Stomach (tissue), 8 donors: ENCODE measurements at regions not wholly inside any gene's neighbourhood (a gene's known extent, or its start where the extent isn't known, plus 50 kb on each side); places are given as distances from the start of the nearest gene placed in this dataset.

Source experiments
- DNase-seq, 2 donors: peaks; one replicate each; pipeline versions ENCODE4 v3.0.0 to v3.0.0-alpha.2; 2013 to 2019
- H3K27ac ChIP-seq, 5 donors: fragments of 200-600 bp in 4 of 5; sonication (generic) in 4 of 5; one replicate each; pipeline ENCODE4 v1.5.1; 2013 to 2019; ENCODE audit warnings: mild to moderate bottlenecking in 1 of 5, moderate library complexity in 1 of 5
- H3K27me3 ChIP-seq, 3 donors: fragments of 200-600 bp; sonication (generic); one replicate each; pipeline ENCODE4 v1.5.1; 2017 to 2019; ENCODE audit warnings: mixed run types in 1 of 3
- H3K36me3 ChIP-seq, 4 donors: fragments of 200-600 bp; sonication (generic); 1 replicate in 3 of 4; 2 replicates in 1 of 4; pipeline ENCODE4 v1.5.1; 2016 to 2019
- H3K4me1 ChIP-seq, 4 donors: fragments of 200-600 bp; sonication (generic); one replicate each; pipeline ENCODE4 v1.5.1; 2016 to 2019
- H3K4me3 ChIP-seq, 4 donors: fragments of 200-600 bp; sonication (generic) in 3 of 4; one replicate each; pipeline ENCODE4 v1.5.1; 2016 to 2019; ENCODE audit warnings: mild to moderate bottlenecking in 1 of 4
- H3K9me3 ChIP-seq, 4 donors: fragments of 200-600 bp; sonication (generic); one replicate each; pipeline ENCODE4 v1.5.1; 2016 to 2019
- CTCF ChIP-seq, 7 experiments: fragments of 450-650 bp in 4 of 7; fragments of 200-600 bp in 3 of 7; sonication (generic) in 3 of 7; IDR thresholded peaks; one replicate each; pipeline ENCODE4 v1.5.1; 2016 to 2019; ENCODE audit warnings: antibody characterized with exemption in 7 of 7, control low read depth in 2 of 7, mild to moderate bottlenecking in 1 of 7
- EP300 ChIP-seq: sonication (generic); formaldehyde crosslinking; IDR thresholded peaks from one replicate; pipeline ENCODE4 v1.6.1; 2017; ENCODE audit warnings: antibody characterized with exemption
- POLR2A ChIP-seq, 4 donors: fragments of 450-650 bp; IDR thresholded peaks; one replicate each; pipeline ENCODE4 v1.6.1; 2016; ENCODE audit warnings: antibody characterized with exemption in 4 of 4, control low read depth in 2 of 4, mild to moderate bottlenecking in 1 of 4, moderate library complexity in 1 of 4
- POLR2AphosphoS5 ChIP-seq, 3 donors: sonication (generic); formaldehyde crosslinking; IDR thresholded peaks; one replicate each; pipeline ENCODE4 v1.6.1; 2016; ENCODE audit warnings: antibody characterized with exemption in 3 of 3
- WGBS, 5 donors: extraction: QIAGEN DNeasy Blood & Tissue Kit in 3 of 5; methylation state at CpG; one replicate each; pipeline versions ENCODE4 v1.1.5 to v1.1.7; 2013 to 2018; 5-methylcytosine and 5-hydroxymethylcytosine counted together
- intact Hi-C: fragments of 100-400 bp; cut with DNase I; formaldehyde crosslinking; loops from one replicate; pipeline ENCODE4 v1.15.1; 2023; ENCODE audit warnings: low total_unique reads
- donor health status: healthy with polysubstance abuse.
- donor health status: Bipolar disorder and iron deficiency.
- donor health status: healthy.

GRCh38 chr20:53831228-53831627 is 237.6 kb upstream of the ZNF217 start:
- Histone ChIP-seq H3K9me3 (no peaks in the 10 kb centered on the region), H3K4me1 (peaks cover 6 to 41% (median 22%) of the 10 kb centered on the region in 4 donors), H3K27ac (peak overlapping the region in 2 of 5 donors; percentile 79 to 85), H3K4me3 (no peak overlapping the region), H3K27me3 (no peaks in the 10 kb centered on the region), H3K36me3 (no peaks in the 10 kb centered on the region)
- no peak for TF ChIP-seq EP300
- TF ChIP-seq CTCF (IDR thresholded peaks at IDR 0.05) = no peak
- no peak for TF ChIP-seq POLR2A (IDR thresholded peaks at IDR 0.05)
- TF ChIP-seq POLR2AphosphoS5 (IDR thresholded peaks at IDR 0.05) = no peak
- DNase-seq = no peak
- intact Hi-C loops = no loop called here
- 93 to 98% (median 97%) methylated on average over 5 of the region's 5 CpGs for WGBS, 5 donors

- 13 to 17% (median 16%) methylated on average over 5 of the region's 5 CpGs for WGBS, 5 donors
- intact Hi-C loops = no loop called here
- Histone ChIP-seq H3K4me1 (peaks cover 9 to 47% (median 24%) of the 10 kb centered on the region in 4 donors), H3K4me3 (peak overlapping the region in 1 of 4 donors; percentile 19), H3K36me3 (no peaks in the 10 kb centered on the region), H3K27ac (peak overlapping the region in 4 of 5 donors; percentile 56 to 86 (median 82)), H3K27me3 (no peaks in the 10 kb centered on the region), H3K9me3 (no peaks in the 10 kb centered on the region)
- DNase-seq = peak in 1 of 2 donors; percentile 63
- no peak for TF ChIP-seq POLR2AphosphoS5 (IDR thresholded peaks at IDR 0.05)
- TF ChIP-seq CTCF (IDR thresholded peaks at IDR 0.05) = no peak
- no peak for TF ChIP-seq EP300
- TF ChIP-seq POLR2A (IDR thresholded peaks at IDR 0.05) = no peak
Observed at GRCh38 chr20:53829724-53830521, 236.3 kb upstream of the ZNF217 start.

- Histone ChIP-seq H3K4me3 (peak overlapping the region in 2 of 4 donors; percentile 16 to 19), H3K27ac (peak overlapping the region in 4 of 5 donors; percentile 56 to 86 (median 82)), H3K36me3 (no peaks in the 10 kb centered on the region), H3K9me3 (no peaks in the 10 kb centered on the region), H3K27me3 (no peaks in the 10 kb centered on the region), H3K4me1 (peaks cover 13 to 50% (median 27%) of the 10 kb centered on the region in 4 donors)
- 20 to 32% (median 24%) methylated on average over 8 of the region's 8 CpGs for WGBS, 5 donors
- TF ChIP-seq EP300 (no peak), POLR2AphosphoS5 (IDR thresholded peaks at IDR 0.05) (peak in 2 of 3 donors; percentile 31 to 75)
- peak in 1 of 2 donors; percentile 49 for DNase-seq
- intact Hi-C loops = no loop called here
Observed at GRCh38 chr20:53829255-53829723, 235.7 kb upstream of the ZNF217 start.

- peak in 2 of 3 donors; percentile 4 to 14 for TF ChIP-seq POLR2AphosphoS5 (IDR thresholded peaks at IDR 0.05)
- TF ChIP-seq POLR2A (IDR thresholded peaks at IDR 0.05) = no peak
- TF ChIP-seq EP300 = no peak
- Histone ChIP-seq H3K27ac (peak overlapping the region in 4 of 5 donors; percentile 56 to 86 (median 82)), H3K27me3 (no peaks in the 10 kb centered on the region), H3K36me3 (no peaks in the 10 kb centered on the region), H3K4me3 (peak overlapping the region in 2 of 4 donors; percentile 16 to 19), H3K9me3 (no peaks in the 10 kb centered on the region), H3K4me1 (peaks cover 13 to 50% (median 27%) of the 10 kb centered on the region in 4 donors)
- intact Hi-C loops = no loop called here
- peak in 1 of 2 donors; percentile 85 for DNase-seq
- 16 to 31% (median 28%) methylated on average over 6 of the region's 6 CpGs for WGBS, 5 donors
Observed at GRCh38 chr20:53828682-53829254, 235.1 kb upstream of the ZNF217 start.

GRCh38 chr20:53828088-53828681 is 234.5 kb upstream of the ZNF217 start:
- H3K9me3 ChIP-seq = no peaks in the 10 kb centered on the region
- H3K27ac ChIP-seq = peak overlapping the region in 4 of 5 donors; percentile 56 to 86 (median 82)
- intact Hi-C loops = no loop called here
- WGBS, 5 donors = 16 to 32% (median 22%) methylated on average over 5 of the region's 5 CpGs
- TF ChIP-seq POLR2AphosphoS5 (IDR thresholded peaks at IDR 0.05) (peak in 2 of 3 donors; percentile 5 to 72), CTCF (IDR thresholded peaks at IDR 0.05) (no peak), POLR2A (IDR thresholded peaks at IDR 0.05) (no peak), EP300 (no peak)
- H3K36me3 ChIP-seq = no peaks in the 10 kb centered on the region
- H3K27me3 ChIP-seq = no peaks in the 10 kb centered on the region
- H3K4me3 ChIP-seq = peak overlapping the region in 2 of 4 donors; percentile 16 to 19
- peak in 1 of 2 donors; percentile 88 for DNase-seq
- peaks cover 13 to 50% (median 27%) of the 10 kb centered on the region in 4 donors for H3K4me1 ChIP-seq
